ENCODE measurements at regions not wholly inside any gene's neighbourhood (a gene's known extent, or its start where the extent isn't known, plus 50 kb on each side); places are given as distances from the start of the nearest gene placed in this dataset.

- no peak overlapping the region for H3K27ac Mint-ChIP-seq
- no peak overlapping the region for H3K4me3 Mint-ChIP-seq
- H3K36me3 Mint-ChIP-seq (ENCODE audit: low read depth): no peaks in the 10 kb centered on the region
- peaks cover 10% of the 10 kb centered on the region for H3K9me3 Mint-ChIP-seq
- no peaks in the 10 kb centered on the region for H3K4me1 Mint-ChIP-seq (ENCODE audit: low read depth)
- no peaks in the 10 kb centered on the region for H3K27me3 Mint-ChIP-seq
- intact Hi-C loops (cut with micrococcal nuclease): no loop called here
Measured at GRCh38 chr2:150732064-150732463, 244.6 kb upstream of the RND3 start.

- Mint-ChIP-seq H3K27ac (no peak overlapping the region), H3K4me1 (ENCODE audit: low read depth) (no peaks in the 10 kb centered on the region), H3K27me3 (no peaks in the 10 kb centered on the region), H3K36me3 (ENCODE audit: low read depth) (no peaks in the 10 kb centered on the region), H3K4me3 (no peak overlapping the region), H3K9me3 (peaks cover 22% of the 10 kb centered on the region)
- intact Hi-C loops (cut with micrococcal nuclease): no loop called here
Measured at GRCh38 chr2:150729495-150729955, 242.1 kb upstream of the RND3 start.

GRCh38 chr2:150718280-150718679, 230.8 kb upstream of the RND3 start:
- H3K36me3 Mint-ChIP-seq (ENCODE audit: low read depth): no peaks in the 10 kb centered on the region
- H3K9me3 Mint-ChIP-seq: peaks cover 45% of the 10 kb centered on the region
- no peaks in the 10 kb centered on the region for H3K4me1 Mint-ChIP-seq (ENCODE audit: low read depth)
- H3K27me3 Mint-ChIP-seq: no peaks in the 10 kb centered on the region
- H3K27ac Mint-ChIP-seq: no peak overlapping the region
- intact Hi-C loops (cut with micrococcal nuclease): no loop called here
- H3K4me3 Mint-ChIP-seq: no peak overlapping the region

GRCh38 chr2:150716186-150716585, 228.7 kb upstream of the RND3 start:
- peaks cover 34% of the 10 kb centered on the region for H3K9me3 Mint-ChIP-seq
- no peaks in the 10 kb centered on the region for H3K36me3 Mint-ChIP-seq (ENCODE audit: low read depth)
- H3K27ac Mint-ChIP-seq: no peak overlapping the region
- no peaks in the 10 kb centered on the region for H3K27me3 Mint-ChIP-seq
- H3K4me3 Mint-ChIP-seq: no peak overlapping the region
- intact Hi-C loops (cut with micrococcal nuclease): no loop called here
- no peaks in the 10 kb centered on the region for H3K4me1 Mint-ChIP-seq (ENCODE audit: low read depth)

GRCh38 chr2:150715501-150715900, 228.0 kb upstream of the RND3 start:
- intact Hi-C loops (cut with micrococcal nuclease): no loop called here
- no peak overlapping the region for H3K4me3 Mint-ChIP-seq
- H3K27me3 Mint-ChIP-seq: no peaks in the 10 kb centered on the region

GRCh38 chr2:150710916-150711315, 223.4 kb upstream of the RND3 start:
- H3K36me3 Mint-ChIP-seq (ENCODE audit: low read depth): no peaks in the 10 kb centered on the region
- intact Hi-C loops (cut with micrococcal nuclease): no loop called here
- no peak overlapping the region for H3K4me3 Mint-ChIP-seq
- H3K4me1 Mint-ChIP-seq (ENCODE audit: low read depth): no peaks in the 10 kb centered on the region
- H3K27me3 Mint-ChIP-seq: no peaks in the 10 kb centered on the region
- no peak overlapping the region for H3K27ac Mint-ChIP-seq
- peaks cover 13% of the 10 kb centered on the region for H3K9me3 Mint-ChIP-seq

More at GRCh38 chr2:150715501-150715900, 228.0 kb upstream of the RND3 start:
- Mint-ChIP-seq H3K9me3 (peaks cover 27% of the 10 kb centered on the region), H3K36me3 (ENCODE audit: low read depth) (no peaks in the 10 kb centered on the region), H3K27ac (no peak overlapping the region), H3K4me1 (ENCODE audit: low read depth) (no peaks in the 10 kb centered on the region)

- Mint-ChIP-seq H3K9me3 (peaks cover 13% of the 10 kb centered on the region), H3K4me3 (no peak overlapping the region), H3K4me1 (ENCODE audit: low read depth) (no peaks in the 10 kb centered on the region), H3K36me3 (ENCODE audit: low read depth) (no peaks in the 10 kb centered on the region), H3K27me3 (no peaks in the 10 kb centered on the region), H3K27ac (no peak overlapping the region)
- intact Hi-C loops (cut with micrococcal nuclease): no loop called here
Measured at GRCh38 chr2:150710041-150710440, 222.6 kb upstream of the RND3 start.

- Mint-ChIP-seq H3K27me3 (no peaks in the 10 kb centered on the region), H3K4me3 (no peak overlapping the region), H3K9me3 (peaks cover 8% of the 10 kb centered on the region), H3K36me3 (ENCODE audit: low read depth) (no peaks in the 10 kb centered on the region), H3K27ac (no peak overlapping the region), H3K4me1 (ENCODE audit: low read depth) (no peaks in the 10 kb centered on the region)
- intact Hi-C loops (cut with micrococcal nuclease): no loop called here
Measured at GRCh38 chr2:150706561-150706960, 219.1 kb upstream of the RND3 start.

GRCh38 chr2:150705767-150706166, 218.3 kb upstream of the RND3 start:
- Mint-ChIP-seq H3K9me3 (peaks cover 8% of the 10 kb centered on the region), H3K36me3 (ENCODE audit: low read depth) (no peaks in the 10 kb centered on the region), H3K4me1 (ENCODE audit: low read depth) (no peaks in the 10 kb centered on the region), H3K27ac (no peak overlapping the region), H3K27me3 (no peaks in the 10 kb centered on the region), H3K4me3 (no peak overlapping the region)
- intact Hi-C loops (cut with micrococcal nuclease): no loop called here

- no peaks in the 10 kb centered on the region for H3K4me1 Mint-ChIP-seq (ENCODE audit: low read depth)
- H3K27me3 Mint-ChIP-seq: no peaks in the 10 kb centered on the region
- no peak overlapping the region for H3K4me3 Mint-ChIP-seq
- intact Hi-C loops (cut with micrococcal nuclease): no loop called here
- no peak overlapping the region for H3K27ac Mint-ChIP-seq
- no peaks in the 10 kb centered on the region for H3K36me3 Mint-ChIP-seq (ENCODE audit: low read depth)
- H3K9me3 Mint-ChIP-seq: peaks cover 8% of the 10 kb centered on the region
Measured at GRCh38 chr2:150705357-150705756, 217.9 kb upstream of the RND3 start.

GRCh38 chr2:150702791-150703190, 215.3 kb upstream of the RND3 start:
- Mint-ChIP-seq H3K9me3 (peaks cover 8% of the 10 kb centered on the region), H3K27ac (no peak overlapping the region), H3K36me3 (ENCODE audit: low read depth) (no peaks in the 10 kb centered on the region), H3K27me3 (no peaks in the 10 kb centered on the region), H3K4me1 (ENCODE audit: low read depth) (no peaks in the 10 kb centered on the region), H3K4me3 (no peak overlapping the region)
- intact Hi-C loops (cut with micrococcal nuclease): no loop called here

- Mint-ChIP-seq H3K4me3 (no peak overlapping the region), H3K27me3 (no peaks in the 10 kb centered on the region), H3K4me1 (ENCODE audit: low read depth) (no peaks in the 10 kb centered on the region), H3K27ac (no peak overlapping the region), H3K9me3 (peaks cover 8% of the 10 kb centered on the region), H3K36me3 (ENCODE audit: low read depth) (no peaks in the 10 kb centered on the region)
- intact Hi-C loops (cut with micrococcal nuclease): no loop called here
Measured at GRCh38 chr2:150700666-150701580, 213.5 kb upstream of the RND3 start.

GRCh38 chr2:150699218-150699617, 211.8 kb upstream of the RND3 start:
- intact Hi-C loops (cut with micrococcal nuclease): no loop called here
- Mint-ChIP-seq H3K4me1 (ENCODE audit: low read depth) (no peaks in the 10 kb centered on the region), H3K4me3 (no peak overlapping the region), H3K36me3 (ENCODE audit: low read depth) (no peaks in the 10 kb centered on the region), H3K27ac (no peak overlapping the region), H3K27me3 (no peaks in the 10 kb centered on the region), H3K9me3 (peaks cover 8% of the 10 kb centered on the region)

GRCh38 chr2:150698016-150698661, 210.7 kb upstream of the RND3 start:
- H3K9me3 Mint-ChIP-seq: peaks cover 9% of the 10 kb centered on the region
- H3K4me1 Mint-ChIP-seq (ENCODE audit: low read depth): no peaks in the 10 kb centered on the region
- H3K27ac Mint-ChIP-seq: no peak overlapping the region
- no peak overlapping the region for H3K4me3 Mint-ChIP-seq
- H3K36me3 Mint-ChIP-seq (ENCODE audit: low read depth): no peaks in the 10 kb centered on the region
- no peaks in the 10 kb centered on the region for H3K27me3 Mint-ChIP-seq
- intact Hi-C loops (cut with micrococcal nuclease): no loop called here
